Stimulated activated CD4-positive, alpha-beta T cell treated with anti-CD3 and anti-CD28 coated beads, Interleukin-12 subunit alpha, Interleukin-12 subunit beta, amount 100 ng/mL, for 4 hours (primary cell): ENCODE measurements at regions not wholly inside any gene's neighbourhood (a gene's known extent, or its start where the extent isn't known, plus 50 kb on each side); places are given as distances from the start of the nearest gene placed in this dataset.
"Not testable (repeated sequence)": the region's sequence is repeated elsewhere in the genome, so short reads cannot be mapped to it uniquely, and the experiment has no call there.

Experiments used
- DNase-seq: peaks from one replicate; pipeline ENCODE4 v3.0.0-alpha.2; 2020

GRCh38 chr5:103827976-103828375 lies 265.4 kb upstream of the NUDT12 start:
- no peak for DNase-seq

- no peak for DNase-seq
Measured at GRCh38 chr5:103821361-103821760, 258.8 kb upstream of the NUDT12 start.

- DNase-seq, result no peak
Measured at GRCh38 chr5:103808464-103809106, 246.0 kb upstream of the NUDT12 start.

- DNase-seq, result no peak
Measured at GRCh38 chr5:103804711-103805110, 242.1 kb upstream of the NUDT12 start.

- no peak for DNase-seq
Measured at GRCh38 chr5:103801681-103802080, 239.1 kb upstream of the NUDT12 start.

- no peak for DNase-seq
Measured at GRCh38 chr5:103800741-103801495, 238.3 kb upstream of the NUDT12 start.

- no peak for DNase-seq
Measured at GRCh38 chr5:103793595-103794182, 231.1 kb upstream of the NUDT12 start.

GRCh38 chr5:103785569-103785968 lies 223.0 kb upstream of the NUDT12 start:
- no peak for DNase-seq

GRCh38 chr5:103783669-103784068 lies 221.1 kb upstream of the NUDT12 start:
- no peak for DNase-seq

- no peak for DNase-seq
Measured at GRCh38 chr5:103780794-103781193, 218.2 kb upstream of the NUDT12 start.

- no peak for DNase-seq
Measured at GRCh38 chr5:103774721-103775120, 212.1 kb upstream of the NUDT12 start.

- DNase-seq, result no peak
Measured at GRCh38 chr5:103772248-103772647, 209.7 kb upstream of the NUDT12 start.

- no peak for DNase-seq
Measured at GRCh38 chr5:103764403-103764802, 201.8 kb upstream of the NUDT12 start.

GRCh38 chr5:103758996-103759395 lies 196.4 kb upstream of the NUDT12 start:
- DNase-seq, result no peak

- DNase-seq, result no peak
Measured at GRCh38 chr5:103755974-103756373, 193.4 kb upstream of the NUDT12 start.

GRCh38 chr5:103745353-103746065 lies 182.9 kb upstream of the NUDT12 start:
- no peak for DNase-seq

- no peak for DNase-seq
Measured at GRCh38 chr5:103744159-103744558, 181.6 kb upstream of the NUDT12 start.

GRCh38 chr5:103743421-103743820 lies 180.8 kb upstream of the NUDT12 start:
- no peak for DNase-seq

GRCh38 chr5:103741984-103742383 lies 179.4 kb upstream of the NUDT12 start:
- no peak for DNase-seq

- not testable (repeated sequence) for DNase-seq
Measured at GRCh38 chr5:103736343-103736742, 173.8 kb upstream of the NUDT12 start.

GRCh38 chr5:103724271-103724670 lies 161.7 kb upstream of the NUDT12 start:
- DNase-seq, result no peak

GRCh38 chr5:103721183-103721582 lies 158.6 kb upstream of the NUDT12 start:
- no peak for DNase-seq

- DNase-seq, result no peak
Measured at GRCh38 chr5:103718108-103718507, 155.5 kb upstream of the NUDT12 start.

GRCh38 chr5:103708601-103709000 lies 146.0 kb upstream of the NUDT12 start:
- no peak for DNase-seq
